Testis (tissue), 2 donors: ENCODE measurements at regions not wholly inside any gene's neighbourhood (a gene's known extent, or its start where the extent isn't known, plus 50 kb on each side); places are given as distances from the start of the nearest gene placed in this dataset.

Source experiments
- DNase-seq: peaks from one replicate; pipeline ENCODE4 v3.0.0-alpha.2; 2019
- H3K27ac ChIP-seq, 2 donors: fragments of 200-600 bp; sonication (generic); one replicate each; pipeline ENCODE4 v1.5.1; 2019
- H3K27me3 ChIP-seq: fragments of 200-600 bp; sonication (generic); one replicate; pipeline ENCODE4 v1.5.1; 2019
- H3K36me3 ChIP-seq: fragments of 200-600 bp; sonication (generic); one replicate; pipeline ENCODE4 v1.5.1; 2017; ENCODE audit warnings: low read depth; ENCODE audit errors: missing control alignments
- H3K4me1 ChIP-seq: fragments of 200-600 bp; sonication (generic); one replicate; pipeline ENCODE4 v1.5.1; 2019
- H3K4me3 ChIP-seq, 2 donors: fragments of 200-600 bp; sonication (generic); one replicate each; pipeline ENCODE4 v1.5.1; 2017 to 2019
- H3K9me3 ChIP-seq: fragments of 200-600 bp; sonication (generic); one replicate; pipeline ENCODE4 v1.5.1; 2017
- POLR2A ChIP-seq: fragments of 450-650 bp; IDR thresholded peaks from one replicate; pipeline ENCODE4 v1.6.1; 2017; ENCODE audit warnings: antibody characterized with exemption, mild to moderate bottlenecking, moderate library complexity
- WGBS, 2 donors: methylation state at CpG; one replicate each; pipeline ENCODE4 v1.1.5; 2018; 5-methylcytosine and 5-hydroxymethylcytosine counted together
- intact Hi-C: fragments of 100-400 bp; cut with DNase I; formaldehyde crosslinking; loops from one replicate; pipeline ENCODE4 v1.15.1; 2023; ENCODE audit warnings: low total_unique reads
- TF ChIP-seq, protein P1 (sequence below), 3 experiments: fragments of 450-650 bp in 2 of 3; fragments of 200-600 bp in 1 of 3; sonication (generic) in 1 of 3; IDR thresholded peaks; one replicate each; pipeline ENCODE4 v1.5.1; 2016 to 2019; ENCODE audit warnings: antibody characterized with exemption in 3 of 3, mild to moderate bottlenecking in 2 of 3, moderate library complexity in 1 of 3

DNA sequence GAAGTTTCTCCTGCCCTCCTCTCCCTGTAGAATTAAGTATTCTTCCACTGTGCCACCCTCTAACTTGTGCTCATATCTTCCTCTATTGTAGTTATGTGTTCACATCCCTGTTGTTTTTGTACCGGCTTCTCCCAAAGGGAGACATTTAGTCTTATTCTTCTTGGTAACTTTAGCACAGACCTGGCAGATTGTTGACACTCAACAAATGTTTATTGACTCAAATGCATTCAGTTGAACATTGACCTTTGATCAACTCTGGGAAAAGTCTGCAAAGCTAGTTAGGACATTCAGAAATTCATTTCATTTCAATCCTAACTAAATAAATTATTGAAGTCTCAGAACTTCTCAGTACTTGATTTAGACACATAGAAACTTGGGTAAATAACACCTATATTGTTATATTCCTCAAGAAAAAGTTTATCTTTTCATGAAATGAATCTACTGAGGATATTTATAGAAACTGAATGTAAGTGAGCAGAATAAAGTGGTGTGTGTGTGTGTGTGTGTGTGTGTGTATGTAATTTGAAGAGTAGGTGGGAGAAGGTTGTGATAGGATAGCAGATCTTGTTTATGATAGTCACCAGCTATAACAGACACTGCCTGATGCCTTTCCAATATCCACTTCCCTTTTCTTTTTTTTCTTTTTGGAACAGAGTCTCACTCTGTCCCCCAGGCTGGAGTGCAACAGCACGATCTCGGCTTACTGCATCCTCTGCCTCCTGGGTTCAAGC lies 872.4 kb upstream of the CXADR start:
- H3K27me3 ChIP-seq: no peaks in the 10 kb centered on the region
- no peak overlapping the region for H3K27ac ChIP-seq
- H3K4me1 ChIP-seq: no peaks in the 10 kb centered on the region
- WGBS, 2 donors: 91 to 93% methylated on average over 3 of the region's 3 CpGs
- no peaks in the 10 kb centered on the region for H3K9me3 ChIP-seq
- H3K36me3 ChIP-seq: no peaks in the 10 kb centered on the region
- TF ChIP-seq, protein P1, sequence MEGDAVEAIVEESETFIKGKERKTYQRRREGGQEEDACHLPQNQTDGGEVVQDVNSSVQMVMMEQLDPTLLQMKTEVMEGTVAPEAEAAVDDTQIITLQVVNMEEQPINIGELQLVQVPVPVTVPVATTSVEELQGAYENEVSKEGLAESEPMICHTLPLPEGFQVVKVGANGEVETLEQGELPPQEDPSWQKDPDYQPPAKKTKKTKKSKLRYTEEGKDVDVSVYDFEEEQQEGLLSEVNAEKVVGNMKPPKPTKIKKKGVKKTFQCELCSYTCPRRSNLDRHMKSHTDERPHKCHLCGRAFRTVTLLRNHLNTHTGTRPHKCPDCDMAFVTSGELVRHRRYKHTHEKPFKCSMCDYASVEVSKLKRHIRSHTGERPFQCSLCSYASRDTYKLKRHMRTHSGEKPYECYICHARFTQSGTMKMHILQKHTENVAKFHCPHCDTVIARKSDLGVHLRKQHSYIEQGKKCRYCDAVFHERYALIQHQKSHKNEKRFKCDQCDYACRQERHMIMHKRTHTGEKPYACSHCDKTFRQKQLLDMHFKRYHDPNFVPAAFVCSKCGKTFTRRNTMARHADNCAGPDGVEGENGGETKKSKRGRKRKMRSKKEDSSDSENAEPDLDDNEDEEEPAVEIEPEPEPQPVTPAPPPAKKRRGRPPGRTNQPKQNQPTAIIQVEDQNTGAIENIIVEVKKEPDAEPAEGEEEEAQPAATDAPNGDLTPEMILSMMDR (IDR thresholded peaks at IDR 0.05): no peak
- no peak for TF ChIP-seq POLR2A
- intact Hi-C loops: no loop called here
- H3K4me3 ChIP-seq: no peak overlapping the region
- DNase-seq: no peak

DNA sequence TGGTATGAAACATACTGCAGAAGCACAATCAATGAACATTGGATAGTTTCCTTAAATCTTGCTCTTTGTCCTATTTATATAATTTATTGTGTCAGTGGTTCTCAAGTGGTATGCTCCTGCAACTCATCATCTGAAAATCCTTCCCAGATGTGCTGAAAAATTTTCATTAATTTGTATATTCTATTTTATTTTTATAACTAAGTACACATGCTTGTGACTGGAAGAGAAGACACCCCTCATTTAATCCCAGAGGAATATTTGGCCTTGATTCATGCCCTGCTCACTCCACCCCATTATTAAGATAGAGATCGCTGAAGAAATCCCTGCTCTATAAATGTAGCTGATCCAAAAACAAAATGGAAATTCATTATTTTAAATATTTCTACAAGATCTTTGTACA lies 870.5 kb upstream of the CXADR start:
- Histone ChIP-seq H3K27ac (no peak overlapping the region), H3K36me3 (no peaks in the 10 kb centered on the region), H3K9me3 (no peaks in the 10 kb centered on the region), H3K4me1 (no peaks in the 10 kb centered on the region), H3K27me3 (no peaks in the 10 kb centered on the region), H3K4me3 (no peak overlapping the region)
- no peak for TF ChIP-seq POLR2A
- TF ChIP-seq, protein P1 (IDR thresholded peaks at IDR 0.05): no peak
- DNase-seq: no peak
- intact Hi-C loops: no loop called here
- WGBS, 2 donors: 55 to 57% methylated on average over 1 of the region's 1 CpG

DNA sequence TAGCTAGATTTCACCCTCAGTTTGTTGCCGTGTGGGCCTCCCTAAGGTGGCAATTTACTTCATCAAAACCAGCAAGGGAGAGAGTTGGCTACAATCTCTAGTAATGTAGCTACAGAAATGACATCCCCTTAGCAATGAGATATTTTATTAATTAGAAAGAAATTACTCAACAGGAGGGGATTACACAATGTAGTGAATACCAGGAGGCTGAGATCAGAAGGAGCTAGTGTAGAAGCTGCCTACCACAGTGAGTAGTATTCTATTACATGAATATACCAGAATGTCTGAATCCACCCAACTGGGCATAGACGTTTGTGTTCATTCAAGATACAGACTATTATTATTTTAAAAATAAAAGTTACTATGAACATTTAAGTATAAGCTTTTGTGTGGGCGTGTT lies 868.2 kb upstream of the CXADR start:
- Histone ChIP-seq H3K27me3 (no peaks in the 10 kb centered on the region), H3K4me3 (no peak overlapping the region), H3K9me3 (no peaks in the 10 kb centered on the region), H3K27ac (no peak overlapping the region), H3K36me3 (no peaks in the 10 kb centered on the region), H3K4me1 (no peaks in the 10 kb centered on the region)
- no peak for DNase-seq
- 86 to 95% methylated on average over 3 of the region's 3 CpGs for WGBS, 2 donors
- no peak for TF ChIP-seq POLR2A
- TF ChIP-seq, protein P1 (IDR thresholded peaks at IDR 0.05): no peak
- intact Hi-C loops: no loop called here

DNA sequence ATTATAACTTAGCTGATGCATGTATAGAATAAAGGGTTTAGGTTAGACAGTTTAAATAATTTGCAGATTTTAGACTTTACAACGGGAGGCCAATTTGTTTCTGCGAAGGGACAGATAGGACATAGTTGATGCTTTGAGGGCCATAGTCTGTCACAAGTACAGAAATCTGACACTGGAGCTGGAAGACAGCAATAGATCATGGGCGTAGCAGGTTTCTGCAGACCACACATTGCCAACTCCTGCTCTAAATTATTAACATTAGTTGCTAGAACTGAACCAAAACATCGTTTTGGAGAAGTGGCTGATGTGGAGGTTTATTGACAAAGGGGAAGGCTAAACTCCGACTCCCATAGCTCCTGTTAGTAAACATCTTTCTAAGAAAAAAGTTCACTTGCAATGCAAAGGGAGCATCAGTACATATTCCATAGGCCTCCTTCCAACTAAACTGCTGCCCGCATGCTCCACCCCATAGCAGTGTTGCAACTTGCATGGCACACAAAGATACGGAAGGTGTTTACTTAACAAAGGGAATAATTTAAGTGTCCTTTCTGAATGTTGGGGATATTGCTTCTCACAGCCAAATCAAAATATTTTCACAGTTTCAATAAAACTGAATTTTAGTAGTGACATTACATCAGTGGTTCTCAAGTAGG lies 862.0 kb upstream of the CXADR start:
- WGBS, 2 donors: 80 to 90% methylated on average over 7 of the region's 7 CpGs
- Histone ChIP-seq H3K9me3 (no peaks in the 10 kb centered on the region), H3K27ac (no peak overlapping the region), H3K27me3 (no peaks in the 10 kb centered on the region), H3K4me1 (no peaks in the 10 kb centered on the region), H3K36me3 (no peaks in the 10 kb centered on the region), H3K4me3 (no peak overlapping the region)
- no peak for DNase-seq
- TF ChIP-seq, protein P1 (IDR thresholded peaks at IDR 0.05): no peak
- TF ChIP-seq POLR2A: no peak
- intact Hi-C loops: no loop called here

DNA sequence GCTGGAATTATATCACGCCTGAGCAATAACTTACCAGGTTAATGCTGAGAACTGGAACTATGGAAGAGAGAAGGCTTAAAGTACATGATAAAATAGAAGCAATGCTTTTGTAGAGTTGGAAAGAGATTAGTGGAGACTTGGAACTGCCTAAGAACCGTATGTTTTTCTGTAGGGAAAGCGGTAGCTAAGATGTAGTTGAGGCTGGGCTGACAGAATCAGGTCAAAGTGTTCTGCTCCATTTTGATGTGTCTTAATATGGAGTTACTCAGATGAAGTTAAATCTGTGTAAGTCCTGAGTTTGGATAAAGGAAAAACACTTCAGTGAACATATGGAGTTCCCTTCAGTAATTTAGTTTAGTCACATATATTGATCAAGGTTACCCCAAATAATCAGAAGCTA lies 860.9 kb upstream of the CXADR start:
- TF ChIP-seq, protein P1 (IDR thresholded peaks at IDR 0.05): no peak
- TF ChIP-seq POLR2A: no peak
- intact Hi-C loops: no loop called here
- H3K4me1 ChIP-seq: no peaks in the 10 kb centered on the region
- no peak overlapping the region for H3K27ac ChIP-seq
- WGBS, 2 donors: 92% methylated on average over 3 of the region's 3 CpGs
- no peaks in the 10 kb centered on the region for H3K27me3 ChIP-seq
- H3K9me3 ChIP-seq: no peaks in the 10 kb centered on the region
- no peaks in the 10 kb centered on the region for H3K36me3 ChIP-seq
- no peak for DNase-seq
- no peak overlapping the region for H3K4me3 ChIP-seq
